Ovary (tissue), 7 donors: ENCODE measurements at regions not wholly inside any gene's neighbourhood (a gene's known extent, or its start where the extent isn't known, plus 50 kb on each side); places are given as distances from the start of the nearest gene placed in this dataset.

Source experiments
- DNase-seq, 5 donors: peaks; one replicate each; pipeline ENCODE4 v3.0.0-alpha.2; 2019 to 2020
- H3K27ac ChIP-seq, 2 donors: fragments of 200-600 bp; one replicate each; pipeline versions ENCODE4 v1.5.1 to v1.8.0; 2019 to 2022
- H3K27me3 ChIP-seq: fragments of 200-600 bp; one replicate; pipeline ENCODE4 v1.8.0; 2022
- H3K36me3 ChIP-seq: fragments of 200-600 bp; sonication (generic); one replicate; pipeline ENCODE4 v1.5.1; 2019
- H3K4me1 ChIP-seq: one replicate; pipeline ENCODE4 v1.8.1; 2013; ENCODE audit warnings: mild to moderate bottlenecking, moderate library complexity; ENCODE audit not compliant: insufficient read depth
- H3K4me3 ChIP-seq: fragments of 200-600 bp; sonication (generic); one replicate; pipeline ENCODE4 v1.5.1; 2017
- H3K9me3 ChIP-seq, 2 donors: fragments of 200-600 bp in 1 of 2; sonication (generic) in 1 of 2; one replicate each; pipeline versions ENCODE4 v1.5.1 to v1.8.1; 2013 to 2019; ENCODE audit warnings: mild to moderate bottlenecking in 1 of 2, moderate library complexity in 1 of 2
- CTCF ChIP-seq, 3 donors: fragments of 450-650 bp in 2 of 3; fragments of 200-600 bp in 1 of 3; IDR thresholded peaks; one replicate each; pipeline versions ENCODE4 v1.5.1 to v1.8.0; 2016 to 2022; ENCODE audit warnings: antibody characterized with exemption in 3 of 3, mild to moderate bottlenecking in 1 of 3
- EP300 ChIP-seq: sonication (generic); formaldehyde crosslinking; IDR thresholded peaks from one replicate; pipeline ENCODE4 v1.6.1; 2017; ENCODE audit warnings: antibody characterized with exemption
- POLR2A ChIP-seq: fragments of 450-650 bp; IDR thresholded peaks from one replicate; pipeline ENCODE4 v1.6.1; 2017; ENCODE audit warnings: antibody characterized with exemption, mild to moderate bottlenecking, moderate library complexity
- WGBS, 3 donors: extraction: QIAGEN DNeasy Blood & Tissue Kit in 1 of 3; methylation state at CpG; one replicate each; pipeline versions ENCODE4 v1.1.5 to v1.1.7; 2013 to 2017; 5-methylcytosine and 5-hydroxymethylcytosine counted together
- intact Hi-C, 4 donors: fragments of 100-400 bp; cut with DNase I; formaldehyde crosslinking; loops; one replicate each; pipeline versions ENCODE4 v1.11.0 to v1.15.1; 2022 to 2023
- donor health status: DM: no; HTN: no; CAD: no; lungs with moderate emphysema.
- donor health status: DM: no; HTN: no; CAD: no.
- donor health status: Bipolar disorder and iron deficiency.
- donor health status: DM: no; HTN: no; CAD: no.
- donor health status: DM: yes; HTN: yes; CAD: no.

GRCh38 chr5:122715095-122715494, 59.8 kb upstream of the SNX2 start:
- intact Hi-C loops: no loop called here

DNA sequence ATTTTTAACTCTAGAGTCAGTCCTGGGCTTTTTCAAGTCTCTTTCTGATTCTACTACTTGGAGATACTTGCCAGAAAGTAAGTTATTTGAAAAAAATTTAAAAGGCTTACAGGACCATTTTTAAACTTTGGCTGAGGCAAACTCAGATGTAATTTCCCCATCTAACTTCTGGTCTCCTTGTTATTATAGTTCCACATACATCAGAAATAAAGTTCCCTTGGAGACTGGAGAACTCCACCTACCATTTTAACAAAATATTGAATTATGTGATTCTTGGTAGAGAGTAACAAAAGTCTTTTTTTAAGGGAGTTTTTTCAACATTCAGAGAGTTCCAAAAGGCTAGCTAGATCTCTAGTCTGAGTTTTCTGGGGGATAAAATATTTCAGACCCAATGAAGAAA, 56.3 kb upstream of the SNX2 start:
- Histone ChIP-seq H3K27me3 (no peaks in the 10 kb centered on the region), H3K36me3 (no peaks in the 10 kb centered on the region), H3K4me1 (no peaks in the 10 kb centered on the region), H3K4me3 (no peak overlapping the region), H3K27ac (no peak overlapping the region), H3K9me3 (no peaks in the 10 kb centered on the region)
- intact Hi-C loops: no loop called here
- no peak for DNase-seq
- TF ChIP-seq EP300: no peak
- no peak for TF ChIP-seq POLR2A
- TF ChIP-seq CTCF (IDR thresholded peaks at IDR 0.05): no peak

More at GRCh38 chr5:122715095-122715494, 59.8 kb upstream of the SNX2 start:
- H3K4me3 ChIP-seq: no peak overlapping the region
- no peak for DNase-seq
- WGBS, 3 donors: 25 to 81% (median 63%) methylated on average over 1 of the region's 1 CpG
- no peak overlapping the region for H3K27ac ChIP-seq
- TF ChIP-seq EP300 (no peak), POLR2A (no peak), CTCF (IDR thresholded peaks at IDR 0.05) (no peak)
- H3K27me3 ChIP-seq: no peaks in the 10 kb centered on the region
- H3K4me1 ChIP-seq: no peaks in the 10 kb centered on the region
- H3K36me3 ChIP-seq: no peaks in the 10 kb centered on the region
- no peaks in the 10 kb centered on the region for H3K9me3 ChIP-seq

- Histone ChIP-seq H3K4me1 (no peaks in the 10 kb centered on the region), H3K27me3 (no peaks in the 10 kb centered on the region), H3K36me3 (no peaks in the 10 kb centered on the region), H3K4me3 (no peak overlapping the region), H3K9me3 (no peaks in the 10 kb centered on the region), H3K27ac (no peak overlapping the region)
- intact Hi-C loops: no loop called here
- TF ChIP-seq POLR2A: no peak
- no peak for TF ChIP-seq EP300
- no peak for TF ChIP-seq CTCF (IDR thresholded peaks at IDR 0.05)
- no peak for DNase-seq
- WGBS, 3 donors: 95 to 99% (median 96%) methylated on average over 3 of the region's 3 CpGs
Observed at GRCh38 chr5:122719991-122720746, 54.7 kb upstream of the SNX2 start.

GRCh38 chr5:122721127-122721526, 53.8 kb upstream of the SNX2 start:
- no peaks in the 10 kb centered on the region for H3K4me1 ChIP-seq
- no peak overlapping the region for H3K27ac ChIP-seq
- H3K4me3 ChIP-seq: no peak overlapping the region
- intact Hi-C loops: no loop called here
- TF ChIP-seq EP300 (no peak), CTCF (IDR thresholded peaks at IDR 0.05) (no peak), POLR2A (no peak)
- H3K36me3 ChIP-seq: no peaks in the 10 kb centered on the region
- WGBS, 3 donors: 68 to 84% (median 69%) methylated on average over 3 of the region's 3 CpGs
- DNase-seq: no peak
- no peaks in the 10 kb centered on the region for H3K9me3 ChIP-seq
- H3K27me3 ChIP-seq: no peaks in the 10 kb centered on the region
